Esophagus muscularis mucosa (tissue), 3 donors: ENCODE measurements at regions not wholly inside any gene's neighbourhood (a gene's known extent, or its start where the extent isn't known, plus 50 kb on each side); places are given as distances from the start of the nearest gene placed in this dataset.

Experiments used
- CTCF ChIP-seq, 3 experiments: fragments of 200-600 bp in 2 of 3; fragments of 450-650 bp in 1 of 3; sonication (generic) in 2 of 3; IDR thresholded peaks; one replicate each; pipeline ENCODE4 v1.5.1; 2017 to 2019; ENCODE audit warnings: antibody characterized with exemption in 3 of 3, mild to moderate bottlenecking in 2 of 3, moderate library complexity in 1 of 3
- POLR2A ChIP-seq: fragments of 450-650 bp; IDR thresholded peaks from one replicate; pipeline ENCODE4 v1.6.1; 2017; ENCODE audit warnings: antibody characterized with exemption, moderate library complexity, mild to moderate bottlenecking, low read depth

- TF ChIP-seq POLR2A (no peak), CTCF (IDR thresholded peaks at IDR 0.05) (no peak)
Observed at GRCh38 chr4:24394041-24394440, 190.3 kb downstream of the DHX15 start.
